Transverse colon (tissue), 4 donors: ENCODE measurements at regions not wholly inside any gene's neighbourhood (a gene's known extent, or its start where the extent isn't known, plus 50 kb on each side); places are given as distances from the start of the nearest gene placed in this dataset.

Experiments used
- DNase-seq: peaks from one replicate; pipeline ENCODE4 v3.0.0-alpha.2; 2019
- H3K27ac ChIP-seq, 4 donors: fragments of 200-600 bp; sonication (generic); 2 replicates each; pipeline ENCODE4 v1.5.1; 2016 to 2018; ENCODE audit warnings: inconsistent platforms in 4 of 4
- H3K27me3 ChIP-seq: fragments of 200-600 bp; sonication (generic); 2 replicates; pipeline ENCODE4 v1.5.1; 2017; ENCODE audit warnings: inconsistent platforms
- H3K36me3 ChIP-seq, 4 donors: fragments of 200-600 bp; sonication (generic); 2 replicates each; pipeline ENCODE4 v1.5.1; 2017 to 2019; ENCODE audit warnings: inconsistent platforms in 4 of 4
- H3K4me1 ChIP-seq, 4 donors: fragments of 200-600 bp; sonication (generic); 2 replicates each; pipeline ENCODE4 v1.5.1; 2017 to 2020; ENCODE audit warnings: inconsistent platforms in 4 of 4
- H3K4me3 ChIP-seq, 4 donors: fragments of 200-600 bp; sonication (generic); 1 replicate in 1 of 4; 2 replicates in 3 of 4; pipeline versions ENCODE4 v1.5.1 to v1.6.1; 2017 to 2019; ENCODE audit warnings: inconsistent platforms in 4 of 4
- H3K9me3 ChIP-seq, 2 donors: fragments of 200-600 bp; sonication (generic); 2 replicates each; pipeline ENCODE4 v1.5.1; 2017 to 2019; ENCODE audit warnings: inconsistent platforms in 2 of 2
- CTCF ChIP-seq, 5 experiments: fragments of 200-600 bp in 3 of 5; fragments of 450-650 bp in 2 of 5; sonication (generic) in 3 of 5; IDR thresholded peaks; 1 replicate in 2 of 5; 2 replicates in 3 of 5; pipeline ENCODE4 v1.5.1; 2016 to 2017; ENCODE audit warnings: antibody characterized with exemption in 5 of 5, inconsistent platforms in 3 of 5, mild to moderate bottlenecking in 2 of 5, moderate library complexity in 1 of 5
- EP300 ChIP-seq: sonication (generic); formaldehyde crosslinking; IDR thresholded peaks from one replicate; pipeline ENCODE4 v1.6.1; 2017; ENCODE audit warnings: antibody characterized with exemption, low read depth
- POLR2A ChIP-seq: fragments of 450-650 bp; IDR thresholded peaks from one replicate; pipeline ENCODE4 v1.6.1; 2016; ENCODE audit warnings: antibody characterized with exemption, mild to moderate bottlenecking, moderate library complexity
- POLR2AphosphoS5 ChIP-seq, 3 donors: sonication (generic); formaldehyde crosslinking; IDR thresholded peaks; one replicate each; pipeline ENCODE4 v1.6.1; 2016; ENCODE audit warnings: antibody characterized with exemption in 3 of 3
- WGBS, 2 donors: methylation state at CpG; one replicate each; pipeline ENCODE4 v1.1.5; 2018; ENCODE audit warnings: low coverage in 1 of 2; 5-methylcytosine and 5-hydroxymethylcytosine counted together
- in situ Hi-C, 4 donors: fragments of 200-750 bp; cut with MboI; loops; one replicate each; pipeline versions ENCODE4 v1.15.0 to v1.15.1; 2017; ENCODE audit warnings: low sequenced_read_pairs in 3 of 4, low pct_ligation_motif_present in 1 of 4, low pct_unique_long_range_greater_than_20kb in 1 of 4
- intact Hi-C: fragments of 100-400 bp; cut with DNase I; formaldehyde crosslinking; loops from one replicate; pipeline ENCODE4 v1.15.1; 2023; ENCODE audit warnings: low total_unique reads

- no peaks in the 10 kb centered on the region for H3K36me3 ChIP-seq
- no peak overlapping the region for H3K4me3 ChIP-seq
- intact Hi-C loops (no loop called here), in situ Hi-C loops (no loop called here)
- DNase-seq: no peak
- no peaks in the 10 kb centered on the region for H3K4me1 ChIP-seq
- H3K9me3 ChIP-seq: no peaks in the 10 kb centered on the region
- no peak overlapping the region for H3K27ac ChIP-seq
- no peaks in the 10 kb centered on the region for H3K27me3 ChIP-seq
- WGBS, 2 donors: 90 to 100% methylated on average over 3 to 7 of the region's 7 CpGs
- no peak for TF ChIP-seq POLR2A
- TF ChIP-seq EP300: no peak
- TF ChIP-seq CTCF (IDR thresholded peaks at IDR 0.05): no peak
- no peak for TF ChIP-seq POLR2AphosphoS5 (IDR thresholded peaks at IDR 0.05)
Observed at GRCh38 chr14:96945721-96946120, 148.5 kb downstream of the VRK1 start.

DNA sequence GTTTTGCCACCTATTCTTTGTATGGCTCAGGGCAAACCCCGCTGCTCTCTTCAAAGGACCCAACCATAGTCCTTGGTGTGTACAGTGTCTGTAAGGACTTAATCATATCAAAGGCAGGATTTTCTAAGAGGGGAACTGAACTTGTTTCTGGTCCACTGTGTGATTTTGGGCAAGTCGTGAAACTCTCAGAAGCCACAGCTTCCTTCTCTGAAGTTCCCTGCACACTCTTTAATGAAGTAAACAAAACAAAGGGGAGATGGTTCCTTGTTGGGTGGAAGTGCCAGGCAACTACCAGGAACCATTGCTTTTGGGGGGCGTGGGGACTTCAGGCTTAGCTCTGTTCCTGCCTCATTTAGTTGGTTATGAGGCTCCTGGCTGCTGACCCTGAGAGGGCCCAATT is 152.4 kb downstream of the VRK1 start:
- in situ Hi-C loops (no loop called here), intact Hi-C loops (no loop called here)
- H3K4me3 ChIP-seq: no peak overlapping the region
- DNase-seq: no peak
- WGBS, 2 donors: 57 to 68% methylated on average over 1 to 3 of the region's 3 CpGs
- no peaks in the 10 kb centered on the region for H3K4me1 ChIP-seq
- H3K27ac ChIP-seq: no peak overlapping the region
- no peak for TF ChIP-seq POLR2AphosphoS5 (IDR thresholded peaks at IDR 0.05)
- TF ChIP-seq CTCF (IDR thresholded peaks at IDR 0.05): no peak
- TF ChIP-seq POLR2A: no peak
- TF ChIP-seq EP300: no peak
- no peaks in the 10 kb centered on the region for H3K36me3 ChIP-seq
- no peaks in the 10 kb centered on the region for H3K27me3 ChIP-seq
- H3K9me3 ChIP-seq: no peaks in the 10 kb centered on the region

GRCh38 chr14:96951511-96951910 is 154.3 kb downstream of the VRK1 start:
- Histone ChIP-seq H3K27me3 (no peaks in the 10 kb centered on the region), H3K27ac (no peak overlapping the region), H3K36me3 (no peaks in the 10 kb centered on the region), H3K9me3 (no peaks in the 10 kb centered on the region), H3K4me1 (no peaks in the 10 kb centered on the region), H3K4me3 (no peak overlapping the region)
- in situ Hi-C loops (no loop called here), intact Hi-C loops (no loop called here)
- WGBS, 2 donors: 78 to 79% methylated on average over 5 to 7 of the region's 7 CpGs
- TF ChIP-seq POLR2A (no peak), POLR2AphosphoS5 (IDR thresholded peaks at IDR 0.05) (no peak), CTCF (IDR thresholded peaks at IDR 0.05) (no peak), EP300 (no peak)
- DNase-seq: no peak

DNA sequence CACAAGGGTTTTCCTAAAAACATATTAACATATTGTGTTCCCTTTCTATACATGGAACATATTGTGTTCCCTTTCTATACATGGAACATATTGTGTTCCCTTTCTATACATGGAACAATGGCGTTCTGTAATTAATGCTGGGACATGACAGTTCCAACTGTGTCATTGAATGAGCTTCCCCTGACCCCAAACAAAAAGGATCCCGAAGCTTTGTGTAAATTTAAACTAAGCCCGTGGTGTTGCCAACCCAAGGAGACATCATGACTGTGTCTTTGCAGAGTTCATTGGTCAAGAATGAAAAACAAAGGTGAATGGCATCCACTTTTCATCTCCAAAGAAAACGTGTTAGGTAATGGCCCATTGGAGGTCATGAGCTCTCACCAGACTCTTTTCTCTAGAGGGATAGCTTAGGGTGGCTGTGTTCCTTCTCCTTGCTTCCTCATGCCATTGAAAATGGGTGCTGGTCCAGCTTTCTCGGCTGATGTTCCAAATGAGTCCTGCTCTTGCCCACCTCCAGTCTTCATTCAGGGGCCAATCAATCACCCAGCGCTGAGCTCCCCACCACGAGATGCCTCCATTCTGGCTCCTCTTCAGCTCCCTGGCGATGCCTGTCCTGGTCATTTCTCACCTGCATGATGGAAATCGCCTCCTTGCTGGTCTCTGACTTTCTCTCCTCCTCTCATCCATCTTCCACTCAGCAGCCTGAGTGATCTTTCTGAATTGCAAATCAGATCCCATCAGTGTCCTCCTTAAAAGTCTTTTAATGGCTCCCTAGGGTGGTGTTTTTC is 156.1 kb downstream of the VRK1 start:
- Histone ChIP-seq H3K9me3 (no peaks in the 10 kb centered on the region), H3K4me3 (no peak overlapping the region), H3K36me3 (no peaks in the 10 kb centered on the region), H3K4me1 (no peaks in the 10 kb centered on the region), H3K27me3 (no peaks in the 10 kb centered on the region), H3K27ac (no peak overlapping the region)
- intact Hi-C loops (no loop called here), in situ Hi-C loops (no loop called here)
- no peak for TF ChIP-seq POLR2A
- TF ChIP-seq EP300: no peak
- no peak for TF ChIP-seq POLR2AphosphoS5 (IDR thresholded peaks at IDR 0.05)
- TF ChIP-seq CTCF (IDR thresholded peaks at IDR 0.05): no peak
- WGBS, 2 donors: 73 to 92% methylated on average over 4 to 9 of the region's 9 CpGs
- no peak for DNase-seq
